ENCODE measurements at regions not wholly inside any gene's neighbourhood (a gene's known extent, or its start where the extent isn't known, plus 50 kb on each side); places are given as distances from the start of the nearest gene placed in this dataset.

DNA sequence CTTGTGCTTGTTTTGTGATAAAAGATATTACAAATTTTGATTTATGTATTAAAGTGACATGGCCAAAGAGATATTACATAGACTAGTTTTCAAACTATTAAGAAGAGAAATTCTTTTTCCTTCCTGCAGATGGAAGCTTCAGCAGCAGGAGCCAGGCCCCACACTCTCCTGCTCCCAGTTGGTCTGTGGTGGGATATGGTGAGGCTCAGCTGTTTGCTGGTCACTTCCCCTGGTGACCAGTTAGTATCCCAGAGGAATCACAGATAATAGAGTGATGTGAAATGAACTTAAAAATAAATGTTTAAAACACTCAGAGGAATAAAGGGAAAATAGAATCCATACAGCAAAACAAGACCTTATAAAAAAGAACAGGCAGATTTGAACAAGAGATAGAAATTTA lies 154.7 kb downstream of the KTN1 start:
- no peak for DNase-seq

DNA sequence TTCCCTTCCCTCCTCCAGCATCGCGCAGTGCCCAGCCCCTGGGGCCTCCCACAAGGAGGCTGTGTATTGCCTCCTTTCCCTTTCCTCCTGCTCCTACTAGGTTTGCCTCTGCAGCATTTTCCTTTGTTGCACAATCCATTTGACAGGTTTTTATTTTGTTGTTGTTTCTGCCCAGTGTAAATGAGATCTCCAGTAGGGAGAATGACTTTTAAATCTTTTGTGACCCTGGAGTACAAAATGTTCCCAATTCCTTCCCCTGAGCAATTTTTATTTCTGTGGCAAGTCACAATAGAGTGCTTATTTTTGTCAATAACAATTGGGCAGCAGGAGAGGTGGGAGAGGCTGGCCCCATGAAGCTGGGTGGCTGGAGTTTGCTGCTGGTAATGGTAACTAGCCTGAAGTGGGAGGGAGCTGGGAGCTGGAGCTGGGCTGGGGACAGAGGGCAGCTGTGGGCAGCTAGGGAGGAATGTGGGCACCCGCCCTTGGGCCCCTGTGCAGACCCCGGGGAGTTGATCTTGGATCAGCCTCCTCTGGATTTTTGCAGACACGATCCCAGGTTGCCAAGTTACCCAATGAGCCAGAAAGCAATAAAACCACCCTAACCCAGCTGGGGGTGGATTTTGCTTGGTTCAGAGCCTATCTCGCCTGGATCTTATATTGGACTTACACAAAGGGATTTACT lies 160.1 kb downstream of the KTN1 start:
- peak in 4 of 14 donors; percentile 5 to 22 (median 9) for DNase-seq

DNA sequence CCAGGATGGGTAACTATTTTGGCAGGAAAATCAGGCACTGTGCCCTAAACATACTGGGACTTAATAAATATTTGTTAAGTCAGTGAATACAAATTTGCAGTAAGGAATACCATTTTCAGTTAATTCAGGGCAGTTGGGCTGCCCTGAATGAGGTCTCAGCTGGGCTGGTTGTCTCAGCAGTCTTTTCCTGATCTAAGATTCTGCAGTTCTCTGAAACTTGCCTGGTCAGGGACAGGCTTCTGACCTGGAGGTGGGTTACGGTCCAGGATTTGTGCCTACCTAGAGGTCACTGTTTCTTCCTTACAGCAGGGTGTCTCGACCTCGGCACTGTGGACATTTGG lies 160.6 kb downstream of the KTN1 start:
- DNase-seq, result no peak

DNA sequence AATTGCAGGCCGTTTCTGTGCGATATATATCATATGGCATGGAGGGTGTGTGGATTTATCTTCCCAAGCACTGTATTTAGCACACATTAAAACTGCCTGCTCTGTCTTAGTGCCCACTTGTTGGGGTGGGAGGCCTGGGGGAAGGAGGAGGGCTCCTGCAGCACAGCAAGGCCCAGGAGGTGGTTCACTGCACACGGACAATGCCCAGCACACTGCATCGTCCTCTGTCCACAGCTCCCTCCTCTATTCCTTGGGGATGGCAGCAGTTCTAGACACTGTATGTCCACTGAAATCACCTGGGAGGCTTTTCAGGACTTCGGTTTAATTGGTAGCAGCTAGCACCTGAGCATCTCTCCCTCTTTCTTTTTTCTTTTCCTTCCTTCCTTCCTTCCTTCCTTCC lies 161.2 kb downstream of the KTN1 start:
- no peak for DNase-seq

DNA sequence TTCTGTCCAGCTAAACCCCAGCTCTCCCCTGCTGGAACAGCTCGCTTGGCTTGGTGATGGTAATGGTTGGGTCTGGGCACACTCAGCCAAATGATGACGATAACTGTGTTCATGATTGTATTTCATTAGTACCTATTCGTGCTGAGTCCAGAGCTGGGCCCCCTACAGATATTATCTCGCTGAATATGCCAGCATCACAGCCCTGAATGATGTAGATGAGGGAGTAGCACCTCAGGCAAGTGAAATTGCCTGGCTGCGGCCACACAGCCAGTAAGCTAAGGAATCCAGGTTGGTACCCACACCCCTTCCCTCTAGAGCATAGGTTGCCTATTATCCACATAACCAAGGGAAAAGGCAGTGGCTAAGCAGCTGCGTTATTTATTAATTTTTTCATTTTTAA lies 163.5 kb downstream of the KTN1 start:
- no peak for DNase-seq

DNA sequence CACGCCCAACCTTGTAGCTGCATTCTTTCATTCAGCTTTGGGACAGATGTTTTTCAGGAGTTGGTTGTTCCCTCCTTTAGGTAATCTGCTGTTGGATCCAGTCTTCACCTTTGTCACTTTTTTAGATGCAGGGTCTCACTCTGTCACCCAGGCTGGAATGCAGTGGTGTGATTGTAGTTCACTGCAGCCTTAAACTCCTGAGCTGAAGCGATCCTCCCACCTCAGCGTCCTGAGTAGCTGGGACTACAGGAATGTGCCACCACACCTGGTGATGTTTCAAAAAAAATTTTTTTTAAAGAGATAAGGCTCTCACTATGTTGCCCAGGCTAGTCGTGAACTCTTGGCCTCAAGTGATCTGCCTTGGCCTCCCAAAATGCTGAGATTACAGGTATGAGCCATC lies 164.3 kb downstream of the KTN1 start:
- DNase-seq, result no peak

DNA sequence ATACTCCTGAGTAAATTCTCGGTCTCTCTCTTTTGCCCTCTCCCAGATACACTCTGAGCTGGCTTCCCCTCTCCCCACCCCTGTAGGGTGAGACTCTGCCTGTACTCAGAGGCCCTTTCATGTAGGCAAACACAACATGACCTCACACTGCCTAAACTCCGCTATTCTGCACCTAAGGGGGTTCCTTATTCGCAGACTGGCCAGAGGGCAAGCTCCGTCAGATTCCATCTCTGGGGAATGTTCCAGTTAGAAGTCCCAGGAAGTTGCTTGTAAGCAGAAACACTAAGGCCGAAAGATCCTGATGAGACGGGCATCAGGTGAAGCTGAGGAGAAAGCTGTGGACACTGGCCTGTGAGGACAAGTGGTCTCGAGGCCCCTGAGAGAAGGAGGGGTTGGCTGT lies 165.9 kb downstream of the KTN1 start:
- DNase-seq, result no peak

DNA sequence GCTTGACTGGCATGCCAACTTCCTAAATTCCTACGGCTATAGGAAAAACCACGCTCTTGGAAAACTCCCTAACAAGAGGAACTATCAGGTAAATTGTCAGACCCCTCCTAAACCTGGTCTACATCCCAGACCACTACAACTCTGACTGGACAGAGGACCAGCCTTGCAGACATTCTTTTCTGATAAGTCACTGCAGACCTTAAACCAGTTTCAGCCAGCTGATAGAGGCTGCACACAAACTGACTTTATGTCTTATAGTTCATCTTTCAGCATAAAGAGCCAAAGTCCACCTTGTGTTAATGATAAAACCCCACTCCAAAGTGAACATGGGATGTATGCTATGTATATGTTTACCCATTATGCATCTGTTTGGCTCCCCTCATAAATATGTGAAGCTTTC lies 166.6 kb downstream of the KTN1 start:
- no peak for DNase-seq

DNA sequence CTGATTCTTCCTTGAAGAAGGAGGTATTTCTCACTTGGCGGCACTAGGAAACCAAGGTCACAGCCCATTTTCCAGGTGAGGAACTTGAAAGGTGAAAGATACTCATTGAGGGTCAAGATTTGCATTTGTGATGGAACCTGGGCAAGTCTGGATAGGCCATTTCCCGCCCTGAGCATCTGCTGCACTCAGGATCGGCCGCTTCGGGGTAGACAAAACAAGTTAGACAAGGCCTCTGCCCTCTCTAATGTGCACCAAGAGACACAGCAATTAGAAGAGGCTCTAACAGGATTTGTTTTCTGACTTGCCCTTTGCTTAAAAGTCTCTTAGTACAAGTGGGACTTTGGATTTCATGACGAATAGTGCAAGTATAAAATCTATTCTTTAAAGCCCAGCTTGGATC lies 167.2 kb downstream of the KTN1 start:
- no peak for DNase-seq

DNA sequence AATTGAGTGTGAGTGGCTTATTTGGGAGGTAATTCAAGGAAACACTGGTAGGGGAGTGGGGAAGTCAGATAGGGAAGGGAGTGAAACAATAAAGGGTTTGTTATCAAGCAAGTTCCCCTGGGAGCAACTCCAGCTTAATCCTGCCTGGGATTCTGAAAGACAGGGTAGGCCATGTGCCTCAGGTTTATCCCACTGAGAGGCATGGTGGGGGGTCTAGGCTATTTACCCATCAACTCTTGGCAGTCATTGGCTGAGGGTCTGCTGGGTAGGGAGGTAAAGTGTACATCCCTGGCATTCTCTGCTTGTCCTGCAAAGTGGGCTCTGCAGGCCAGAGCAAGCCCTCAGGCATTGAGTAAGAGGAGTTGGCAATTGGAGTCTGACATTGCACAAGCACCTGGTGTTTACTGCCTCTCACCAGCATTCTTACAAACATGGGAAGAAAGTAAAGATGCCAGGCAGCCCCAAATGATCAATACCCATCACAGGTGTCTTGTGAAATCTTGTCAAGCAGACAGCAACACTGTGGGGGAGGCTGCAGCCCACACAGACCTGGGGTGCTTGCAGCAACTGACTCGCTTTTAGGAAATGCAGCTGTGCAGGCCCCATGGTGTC lies 169.3 kb downstream of the KTN1 start:
- DNase-seq, result no peak

DNA sequence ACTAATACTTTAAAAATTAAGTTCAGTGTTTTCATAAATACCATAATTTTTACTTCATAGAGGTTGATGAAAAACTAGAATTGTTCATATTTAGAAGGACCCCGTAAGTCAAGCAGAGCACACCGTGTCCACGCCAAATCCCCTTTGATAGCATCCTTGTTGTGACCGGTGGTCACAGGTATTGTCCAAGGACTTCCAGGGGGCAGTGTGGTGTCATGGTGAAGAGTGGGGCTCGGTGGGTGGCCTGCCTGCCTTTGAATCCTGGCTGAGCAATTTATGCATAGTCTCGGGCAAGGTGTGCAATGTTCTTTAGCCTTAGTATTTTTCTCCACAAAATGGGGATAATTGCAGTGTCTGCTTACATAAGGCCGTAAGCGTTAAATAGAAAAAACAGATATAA lies 169.9 kb downstream of the KTN1 start:
- DNase-seq, result no peak

DNA sequence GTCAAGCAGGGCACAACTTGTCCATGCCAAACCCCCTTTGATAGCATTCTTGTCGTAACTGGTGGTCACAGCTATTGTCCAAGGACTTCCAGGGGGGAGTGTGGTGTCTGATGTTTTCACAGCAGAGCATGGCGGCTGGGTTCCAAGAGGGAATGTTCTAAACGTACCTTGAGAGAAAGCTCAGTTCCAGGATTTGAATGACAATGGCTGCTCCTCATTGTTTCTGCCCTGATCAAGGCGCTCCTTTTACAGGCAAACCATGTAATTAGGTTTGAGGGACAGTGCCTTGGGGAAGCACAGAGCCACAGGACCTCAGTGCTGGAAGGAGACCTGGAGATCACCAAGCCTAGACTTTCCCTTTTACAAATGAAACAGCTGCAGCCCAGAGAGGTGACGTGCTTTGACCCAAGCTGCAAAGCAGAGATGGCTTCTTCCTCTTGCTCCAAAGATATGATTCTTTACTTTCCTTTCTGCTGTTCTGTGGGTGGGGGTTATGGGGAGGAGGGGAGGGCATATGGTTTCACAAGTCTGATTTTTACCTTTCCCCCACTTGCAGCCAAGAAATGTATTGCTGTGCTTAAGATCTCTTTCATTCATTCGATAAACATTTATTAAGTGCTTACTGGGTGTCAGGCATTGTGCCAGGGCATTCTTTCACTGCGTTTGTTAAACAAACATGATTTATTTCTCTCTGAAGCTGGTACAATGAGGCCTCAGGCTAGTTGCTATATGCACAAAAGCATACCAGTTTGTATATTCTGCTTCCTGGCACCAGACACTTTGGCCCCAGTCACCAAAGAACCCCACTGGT lies 172.8 kb downstream of the KTN1 start:
- DNase-seq, result no peak

DNA sequence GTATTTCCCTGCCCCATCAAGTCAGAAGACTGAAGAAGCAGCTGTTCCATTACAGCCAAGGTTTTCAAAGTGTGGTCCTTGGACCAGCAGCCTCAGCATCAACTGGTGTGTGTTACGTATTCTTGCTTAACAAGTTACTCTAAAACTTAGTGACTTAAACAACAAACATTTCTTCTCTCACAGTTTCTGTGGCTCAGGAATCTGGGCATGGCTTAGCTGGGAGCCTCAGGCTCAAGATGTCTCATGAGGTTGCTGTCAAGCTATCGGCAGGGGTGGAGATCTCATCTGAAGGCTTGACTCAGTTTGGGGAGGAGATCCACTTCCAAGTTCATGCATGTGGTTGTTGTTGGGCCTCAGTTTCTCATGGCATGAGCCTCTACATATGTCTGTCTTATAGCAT lies 174.5 kb downstream of the KTN1 start:
- no peak for DNase-seq

DNA sequence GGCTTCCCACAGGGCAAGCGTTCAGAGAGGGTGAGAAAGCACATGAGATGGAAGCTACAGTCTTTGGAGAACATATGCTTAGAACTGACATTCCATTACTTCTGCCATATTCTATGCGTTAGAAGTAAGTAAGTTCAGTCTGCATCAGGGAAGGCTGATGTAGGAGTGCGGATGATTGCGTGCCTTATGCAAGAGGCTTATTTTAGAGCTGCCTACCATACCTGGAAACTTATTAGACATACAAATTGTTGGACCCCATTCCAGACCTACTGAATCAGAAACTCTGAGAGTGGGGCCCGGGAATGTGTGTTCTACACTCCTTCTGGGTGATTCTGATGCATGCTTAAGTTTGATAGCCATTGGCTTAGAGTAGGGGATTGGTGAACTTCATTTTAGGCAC lies 174.9 kb downstream of the KTN1 start:
- no peak for DNase-seq

DNA sequence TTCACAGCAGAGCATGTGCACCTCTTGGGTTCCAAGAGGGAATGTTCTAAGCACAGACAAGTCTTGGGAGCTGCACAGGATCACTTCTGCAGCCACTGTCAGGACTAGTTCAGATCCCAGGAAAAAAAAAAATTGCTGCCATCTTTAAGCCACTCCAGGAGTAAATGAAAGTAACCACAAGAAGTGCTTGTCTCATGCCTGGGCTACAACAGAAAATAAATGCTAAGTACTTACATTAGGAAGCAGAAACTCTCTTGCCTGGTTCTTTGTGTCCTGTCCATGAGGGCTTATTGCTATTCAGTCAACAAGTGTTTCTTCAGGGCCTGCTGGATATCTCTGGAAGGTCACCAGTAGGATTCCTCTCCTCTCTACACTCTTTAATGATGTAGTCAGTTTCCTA lies 176.1 kb downstream of the KTN1 start:
- DNase-seq, result no peak

DNA sequence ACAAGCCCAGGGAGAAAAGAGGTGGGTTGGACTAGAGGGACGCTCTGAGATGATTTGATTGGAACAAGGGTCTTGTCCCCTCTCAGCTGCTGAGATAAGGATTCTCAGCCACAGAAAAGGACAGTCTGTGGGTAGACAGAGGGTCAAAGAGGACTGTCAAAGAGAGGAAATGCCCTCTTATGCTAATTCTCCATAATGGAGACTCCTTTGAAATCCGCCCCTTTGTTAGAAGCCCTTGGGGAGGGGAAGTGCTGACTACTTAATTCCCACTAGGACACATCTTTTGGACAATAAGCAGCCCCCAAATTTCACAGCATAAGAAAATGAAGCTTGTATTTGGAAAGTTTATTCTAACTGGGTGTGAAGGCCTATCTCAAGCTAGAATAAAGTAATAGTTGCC lies 176.6 kb downstream of the KTN1 start:
- no peak for DNase-seq

DNA sequence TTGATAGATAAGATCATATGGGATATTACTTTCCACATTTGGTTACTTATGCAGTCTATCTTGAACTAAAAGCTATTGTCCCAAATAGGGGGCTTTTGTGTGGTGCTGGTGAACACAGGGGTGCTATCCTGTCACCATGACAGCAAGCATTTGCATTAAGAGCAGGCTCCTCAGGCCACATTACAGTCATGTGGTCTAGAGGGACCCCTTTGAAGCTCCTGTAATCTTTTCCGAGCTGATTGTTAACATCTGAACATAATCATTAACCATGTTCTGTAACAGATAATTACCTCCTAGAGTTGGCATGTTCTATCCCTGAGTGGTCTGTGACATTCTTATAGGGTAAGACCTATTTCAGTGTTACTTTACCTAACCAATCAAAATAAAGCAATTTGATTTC lies 178.8 kb downstream of the KTN1 start:
- DNase-seq, result no peak

DNA sequence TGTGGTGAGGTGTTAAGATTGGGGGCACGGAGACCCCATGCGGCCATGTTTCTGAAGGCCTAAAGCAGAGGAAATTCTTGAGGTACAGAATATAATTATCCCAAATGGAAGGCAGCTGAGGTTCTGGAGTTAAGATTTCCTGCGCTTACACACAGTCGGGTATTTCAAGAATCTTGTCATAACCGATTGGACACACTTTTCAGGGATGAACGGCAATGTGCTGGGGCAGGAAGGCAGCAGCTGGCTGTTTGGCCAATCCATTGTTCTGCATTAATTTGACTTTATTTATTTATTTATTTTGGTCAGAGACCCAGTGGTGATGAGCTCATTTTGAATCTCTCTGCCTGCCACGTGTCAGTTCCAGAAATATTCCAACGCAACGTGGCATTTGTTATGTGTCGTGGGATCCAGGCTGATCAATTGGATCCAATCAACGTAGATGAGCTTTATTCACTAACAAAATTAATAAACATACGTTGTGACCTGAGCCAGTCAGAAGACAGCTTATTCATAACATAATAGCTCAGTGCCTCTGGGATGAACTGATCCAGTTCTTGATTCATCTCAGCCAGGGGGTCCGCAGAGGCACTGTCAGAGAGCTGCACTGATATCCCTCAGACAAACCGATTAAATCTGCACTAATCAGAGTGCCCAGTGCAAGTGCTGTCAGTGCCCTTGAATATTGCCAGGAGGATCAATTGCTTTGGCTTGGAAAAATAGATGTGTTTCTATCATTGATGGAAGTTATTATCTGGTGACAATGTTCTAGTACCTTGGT lies 181.0 kb downstream of the KTN1 start:
- no peak for DNase-seq

DNA sequence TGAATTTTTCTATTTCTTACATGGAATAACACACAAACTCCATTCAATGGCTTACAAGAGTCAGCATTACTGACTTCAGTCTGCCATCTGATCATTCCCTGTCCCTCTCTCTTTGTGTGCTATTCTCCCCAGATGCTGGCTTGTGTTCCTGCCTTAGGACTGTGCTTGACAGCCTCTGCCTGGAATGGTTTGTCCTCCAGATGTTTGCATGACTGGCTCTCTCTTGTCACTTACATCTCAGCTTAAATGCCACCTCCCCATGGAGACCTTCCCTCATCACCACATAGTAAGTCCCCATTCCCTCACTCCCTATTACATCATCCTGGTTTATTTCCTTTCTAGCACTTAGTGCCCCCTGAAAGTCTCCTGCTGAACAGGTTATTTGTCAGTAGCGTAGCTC lies 181.6 kb downstream of the KTN1 start:
- no peak for DNase-seq

DNA sequence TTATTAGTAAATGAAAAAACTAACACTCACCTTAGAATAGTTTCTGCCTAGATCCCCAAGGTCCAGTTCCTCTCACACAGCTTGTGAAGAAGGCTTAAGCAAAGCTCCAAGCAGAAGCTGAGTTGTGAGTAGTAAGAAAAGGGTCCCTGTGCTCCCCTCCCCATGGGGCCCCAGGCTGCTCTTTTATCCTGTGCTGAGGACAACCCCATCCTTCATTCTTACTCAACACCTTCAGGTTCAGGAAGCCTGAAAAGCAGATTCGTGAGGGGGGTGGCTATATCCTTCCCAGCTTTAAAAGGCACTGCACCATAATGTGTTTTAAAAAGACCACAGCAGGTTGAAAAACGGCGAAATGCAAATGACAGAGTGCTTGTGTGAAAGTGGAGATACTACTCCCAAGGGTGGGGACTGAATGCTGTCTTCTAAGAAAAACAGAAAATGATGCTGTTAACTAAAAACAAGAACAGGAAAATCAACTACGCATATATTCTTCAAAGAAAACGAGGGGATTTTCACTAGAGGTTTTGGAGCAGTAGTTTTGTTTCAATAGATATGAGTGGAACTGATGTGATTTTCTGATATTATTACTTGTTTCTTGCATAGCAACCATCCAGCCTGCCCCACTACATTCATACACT lies 182.7 kb downstream of the KTN1 start:
- DNase-seq, result no peak

DNA sequence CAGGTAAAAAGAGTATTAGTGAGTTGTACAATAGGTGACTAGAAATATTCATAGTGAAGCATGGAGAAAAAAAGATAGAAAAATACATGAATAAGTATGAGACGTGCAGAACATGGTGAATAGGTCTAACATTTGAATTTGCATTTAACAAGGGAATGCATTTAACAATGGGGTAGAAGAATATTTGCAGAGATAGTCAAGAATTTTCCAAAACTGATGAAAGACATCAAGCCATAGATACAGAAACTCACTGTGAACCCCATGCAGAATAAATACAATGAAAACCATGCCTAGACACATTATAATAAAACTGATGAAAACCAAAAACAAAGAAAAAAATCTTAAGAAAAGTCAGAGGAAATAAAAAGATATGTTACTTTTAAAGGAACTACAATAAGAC lies 184.8 kb downstream of the KTN1 start:
- no peak for DNase-seq

DNA sequence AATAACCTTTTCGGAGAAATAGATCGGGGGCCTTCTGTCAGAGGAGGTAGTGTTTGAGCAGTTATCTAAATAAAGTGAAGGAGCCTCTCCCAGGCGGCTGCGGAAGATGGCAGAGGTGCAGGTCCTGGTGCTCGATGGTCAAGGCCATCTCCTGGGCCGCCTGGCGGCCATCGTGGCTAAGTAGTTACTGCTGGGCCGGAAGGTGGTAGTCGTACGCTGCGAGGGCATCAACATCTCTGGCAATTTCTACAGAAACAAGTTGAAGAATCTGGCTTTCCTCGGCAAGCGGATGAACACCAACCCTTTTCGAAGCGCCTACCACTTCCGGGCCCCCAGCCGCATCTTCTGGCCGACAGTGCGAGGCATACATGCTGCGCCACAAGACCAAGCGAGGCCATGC lies 186.1 kb downstream of the KTN1 start:
- no peak for DNase-seq

DNA sequence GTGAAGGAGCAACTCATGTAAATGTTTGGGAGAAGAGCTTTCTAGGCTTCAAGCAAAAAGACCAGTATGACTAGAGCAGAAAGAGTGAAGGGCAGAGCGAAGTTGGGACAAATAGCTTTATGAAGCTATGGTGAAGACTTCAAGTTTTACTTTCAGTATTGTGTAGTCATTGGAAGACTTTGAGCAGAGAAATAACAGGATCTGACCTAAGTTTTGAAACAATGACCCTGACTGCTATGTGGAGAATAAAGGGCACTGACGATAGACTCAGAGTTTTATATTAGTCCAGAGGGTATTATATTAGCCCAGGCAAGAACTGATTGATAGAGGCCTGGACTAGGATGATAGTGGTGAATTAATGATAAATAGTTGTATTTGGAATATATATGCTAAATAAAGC lies 187.3 kb downstream of the KTN1 start:
- DNase-seq, result no peak
